H9 (cell line): ENCODE measurements at regions not wholly inside any gene's neighbourhood (a gene's known extent, or its start where the extent isn't known, plus 50 kb on each side); places are given as distances from the start of the nearest gene placed in this dataset.

Experiments used
- DNase-seq: peaks from one replicate; pipeline ENCODE4 v3.0.0-alpha.2; 2017
- H2AFZ ChIP-seq: one replicate; pipeline ENCODE4 v1.6.1; 2013; ENCODE audit warnings: mild to moderate bottlenecking, low read length, control low read depth, moderate library complexity
- H2AK5ac ChIP-seq: 2 replicates; pipeline ENCODE4 v1.6.1; 2013; ENCODE audit warnings: low read length, control low read depth, mixed read lengths; ENCODE audit not compliant: insufficient read length
- H2BK120ac ChIP-seq: one replicate; pipeline ENCODE4 v1.6.1; 2013; ENCODE audit warnings: low read depth, mild to moderate bottlenecking, low read length, control low read depth, inconsistent platforms; ENCODE audit not compliant: poor library complexity, severe bottlenecking
- H2BK12ac ChIP-seq: 2 replicates; pipeline ENCODE4 v1.6.1; 2013; ENCODE audit warnings: low read length, control low read depth, mixed read lengths, low read depth; ENCODE audit not compliant: insufficient read length
- H2BK15ac ChIP-seq: 2 replicates; pipeline ENCODE4 v1.6.1; 2013; ENCODE audit warnings: low read depth, low read length, control low read depth
- H2BK20ac ChIP-seq: one replicate; pipeline ENCODE4 v1.6.1; 2013; ENCODE audit warnings: low read depth, mild to moderate bottlenecking, low read length, control low read depth, inconsistent platforms; ENCODE audit not compliant: poor library complexity, severe bottlenecking
- H2BK5ac ChIP-seq: 2 replicates; pipeline ENCODE4 v1.6.1; 2013; ENCODE audit warnings: low read length, control low read depth, mixed read lengths; ENCODE audit not compliant: insufficient read length
- H3K14ac ChIP-seq: 2 replicates; pipeline ENCODE4 v1.6.1; 2013; ENCODE audit warnings: low read length, control low read depth; ENCODE audit not compliant: insufficient read depth
- H3K18ac ChIP-seq: 2 replicates; pipeline ENCODE4 v1.6.1; 2013; ENCODE audit warnings: low read depth, mild to moderate bottlenecking, mixed read lengths, low read length, control low read depth; ENCODE audit not compliant: insufficient read length
- H3K23ac ChIP-seq: 2 replicates; pipeline ENCODE4 v1.6.1; 2013; ENCODE audit warnings: low read length, control low read depth, mixed read lengths, low read depth; ENCODE audit not compliant: insufficient read length
- H3K23me2 ChIP-seq: 2 replicates; pipeline ENCODE4 v1.6.1; 2013; ENCODE audit warnings: low read depth, mild to moderate bottlenecking, mixed read lengths, low read length, control low read depth; ENCODE audit not compliant: insufficient read length, poor library complexity, severe bottlenecking
- H3K27ac ChIP-seq: 2 replicates; pipeline ENCODE4 v1.5.1; 2013; ENCODE audit warnings: low read length, control low read depth, mixed read lengths, low read depth; ENCODE audit not compliant: insufficient read length
- H3K27me3 ChIP-seq: 2 replicates; pipeline ENCODE4 v1.6.1; 2013; ENCODE audit warnings: low read length, control low read depth, inconsistent platforms; ENCODE audit not compliant: insufficient read depth
- H3K4ac ChIP-seq: 2 replicates; pipeline ENCODE4 v1.6.1; 2013; ENCODE audit warnings: low read depth, mild to moderate bottlenecking, control low read depth, inconsistent platforms, low read length, moderate library complexity
- H3K4me1 ChIP-seq: 2 replicates; pipeline ENCODE4 v1.6.1; 2013; ENCODE audit warnings: low read length, control low read depth, inconsistent platforms; ENCODE audit not compliant: insufficient read depth
- H3K4me2 ChIP-seq: 2 replicates; pipeline ENCODE4 v1.6.1; 2013; ENCODE audit warnings: low read length, control low read depth, mixed read lengths; ENCODE audit not compliant: insufficient read length, insufficient read depth
- H3K56ac ChIP-seq: 2 replicates; pipeline ENCODE4 v1.6.1; 2013; ENCODE audit warnings: low read depth, mild to moderate bottlenecking, mixed read lengths, low read length, control low read depth; ENCODE audit not compliant: insufficient read length
- H3K79me1 ChIP-seq: 2 replicates; pipeline ENCODE4 v1.6.1; 2013; ENCODE audit warnings: low read depth, mild to moderate bottlenecking, moderate library complexity, low read length, control low read depth, inconsistent platforms; ENCODE audit not compliant: insufficient read depth, poor library complexity, severe bottlenecking
- H3K79me2 ChIP-seq: 2 replicates; pipeline ENCODE4 v1.6.1; 2013; ENCODE audit warnings: low read length, control low read depth, inconsistent platforms; ENCODE audit not compliant: insufficient read depth
- H3K9ac ChIP-seq: 2 replicates; pipeline ENCODE4 v1.6.1; 2013; ENCODE audit warnings: low read length, control low read depth, mixed read lengths; ENCODE audit not compliant: insufficient read length; ENCODE audit errors: extremely low read depth
- H3K9me3 ChIP-seq: one replicate; pipeline ENCODE4 v1.6.1; 2013; ENCODE audit warnings: low read depth, low read length, inconsistent platforms; ENCODE audit not compliant: control insufficient read depth
- H3T11ph ChIP-seq: one replicate; pipeline ENCODE4 v1.6.1; 2013; ENCODE audit warnings: mild to moderate bottlenecking, low read length, control low read depth, inconsistent platforms
- H4K20me1 ChIP-seq: one replicate; pipeline ENCODE4 v1.6.1; 2013; ENCODE audit not compliant: control insufficient read depth, insufficient read length, insufficient read depth
- H4K5ac ChIP-seq: 2 replicates; pipeline ENCODE4 v1.6.1; 2013; ENCODE audit warnings: low read depth, mild to moderate bottlenecking, mixed read lengths, low read length, control low read depth; ENCODE audit not compliant: insufficient read length
- H4K8ac ChIP-seq: replicated peaks from 2 replicates; pipeline ENCODE4 v1.6.1; 2013; ENCODE audit warnings: low read length, control low read depth, mixed read lengths, low read depth; ENCODE audit not compliant: insufficient read length
- H4K91ac ChIP-seq: 2 replicates; pipeline ENCODE4 v1.6.1; 2013; ENCODE audit warnings: low read depth, mild to moderate bottlenecking, moderate library complexity, mixed read lengths, low read length, control low read depth; ENCODE audit not compliant: insufficient read length
- H3K27ac Mint-ChIP-seq, 3 experiments: 2 replicates in 2 of 3; 3 replicates in 1 of 3; pipeline ENCODE4 v1.8.0; 2020 to 2021; ENCODE audit warnings: mixed read lengths in 3 of 3, mild to moderate bottlenecking in 1 of 3, moderate library complexity in 1 of 3
- H3K27me3 Mint-ChIP-seq: 2 replicates; pipeline ENCODE4 v1.8.0; 2021; ENCODE audit warnings: low read depth, mild to moderate bottlenecking, moderate library complexity, mixed read lengths
- H3K36me3 Mint-ChIP-seq, 3 experiments: 2 replicates in 2 of 3; 3 replicates in 1 of 3; pipeline ENCODE4 v1.8.0; 2020 to 2021; ENCODE audit warnings: low read depth in 3 of 3, mixed read lengths in 3 of 3; ENCODE audit not compliant: insufficient read depth in 1 of 3
- H3K4me1 Mint-ChIP-seq, 2 experiments: 2 replicates each; pipeline ENCODE4 v1.8.0; 2020; ENCODE audit warnings: mixed read lengths in 2 of 2
- H3K4me3 Mint-ChIP-seq, 2 experiments: 2 replicates in 1 of 2; 3 replicates in 1 of 2; pipeline ENCODE4 v1.8.0; 2020 to 2021; ENCODE audit warnings: mild to moderate bottlenecking in 2 of 2, mixed read lengths in 2 of 2, moderate library complexity in 1 of 2
- H3K9me3 Mint-ChIP-seq, 2 experiments: 2 replicates in 1 of 2; 3 replicates in 1 of 2; pipeline ENCODE4 v1.8.0; 2020; ENCODE audit warnings: mild to moderate bottlenecking in 2 of 2, mixed read lengths in 2 of 2, moderate library complexity in 1 of 2
- WGBS: extraction: QIAGEN DNeasy Blood & Tissue Kit; methylation state at CpG from one replicate; pipeline ENCODE4 v1.1.7; 2013; ENCODE audit warnings: missing lambda C conversion rate, low lambda C conversion rate, mixed read lengths; ENCODE audit not compliant: insufficient read length; ENCODE audit errors: extremely low coverage; 5-methylcytosine and 5-hydroxymethylcytosine counted together
- TF ChIP-seq, protein P1 (sequence below): fragments of 200-600 bp; sonication (generic); conservative IDR thresholded peaks from 3 replicates; pipeline ENCODE4 v1.8.0; 2021; ENCODE audit warnings: antibody characterized with exemption, mild to moderate bottlenecking

GRCh38 chr1:244235157-244235556 is 184.1 kb downstream of the ZBTB18 start:
- H3K9ac ChIP-seq = no peak overlapping the region
- H2BK12ac ChIP-seq = no peak overlapping the region
- no peak overlapping the region for H2BK5ac ChIP-seq
- H2BK15ac ChIP-seq = no peak overlapping the region
- H3K14ac ChIP-seq = no peak overlapping the region
- H3K9me3 Mint-ChIP-seq = no peaks in the 10 kb centered on the region
- H3K27me3 ChIP-seq = no peaks in the 10 kb centered on the region
- H2AFZ ChIP-seq = no peak overlapping the region
- no peak for DNase-seq
- no peak overlapping the region for H4K91ac ChIP-seq
- TF ChIP-seq, protein P1, sequence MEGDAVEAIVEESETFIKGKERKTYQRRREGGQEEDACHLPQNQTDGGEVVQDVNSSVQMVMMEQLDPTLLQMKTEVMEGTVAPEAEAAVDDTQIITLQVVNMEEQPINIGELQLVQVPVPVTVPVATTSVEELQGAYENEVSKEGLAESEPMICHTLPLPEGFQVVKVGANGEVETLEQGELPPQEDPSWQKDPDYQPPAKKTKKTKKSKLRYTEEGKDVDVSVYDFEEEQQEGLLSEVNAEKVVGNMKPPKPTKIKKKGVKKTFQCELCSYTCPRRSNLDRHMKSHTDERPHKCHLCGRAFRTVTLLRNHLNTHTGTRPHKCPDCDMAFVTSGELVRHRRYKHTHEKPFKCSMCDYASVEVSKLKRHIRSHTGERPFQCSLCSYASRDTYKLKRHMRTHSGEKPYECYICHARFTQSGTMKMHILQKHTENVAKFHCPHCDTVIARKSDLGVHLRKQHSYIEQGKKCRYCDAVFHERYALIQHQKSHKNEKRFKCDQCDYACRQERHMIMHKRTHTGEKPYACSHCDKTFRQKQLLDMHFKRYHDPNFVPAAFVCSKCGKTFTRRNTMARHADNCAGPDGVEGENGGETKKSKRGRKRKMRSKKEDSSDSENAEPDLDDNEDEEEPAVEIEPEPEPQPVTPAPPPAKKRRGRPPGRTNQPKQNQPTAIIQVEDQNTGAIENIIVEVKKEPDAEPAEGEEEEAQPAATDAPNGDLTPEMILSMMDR = no peak
- H3K27me3 Mint-ChIP-seq = peaks cover 7% of the 10 kb centered on the region; the same call in 1 of the 2 replicates
- no peaks in the 10 kb centered on the region for H3K36me3 Mint-ChIP-seq
- H4K5ac ChIP-seq = no peak overlapping the region
- peaks cover 20 to 25% of the 10 kb centered on the region in 2 experiments for H3K4me1 Mint-ChIP-seq
- no peak overlapping the region for H4K8ac ChIP-seq
- no peaks in the 10 kb centered on the region for H3K9me3 ChIP-seq
- no peak overlapping the region for H3K27ac ChIP-seq
- no CpG with 5 or more reads among the region's 2 CpGs for WGBS
- H3K4me3 Mint-ChIP-seq = no peak overlapping the region
- no peak overlapping the region for H2BK120ac ChIP-seq
- no peak overlapping the region for H3K4ac ChIP-seq
- no peak overlapping the region for H3K18ac ChIP-seq
- H3K79me2 ChIP-seq = no peaks in the 10 kb centered on the region
- no peak overlapping the region for H3K56ac ChIP-seq
- H3T11ph ChIP-seq = no peak overlapping the region
- peaks cover 5% of the 10 kb centered on the region; the same call in 1 of the 2 replicates for H3K4me1 ChIP-seq
- H3K4me2 ChIP-seq = no peak overlapping the region
- no peak overlapping the region for H2BK20ac ChIP-seq
- H3K23me2 ChIP-seq = no peaks in the 10 kb centered on the region
- H3K79me1 ChIP-seq = no peaks in the 10 kb centered on the region
- H3K23ac ChIP-seq = no peak overlapping the region
- no peaks in the 10 kb centered on the region for H4K20me1 ChIP-seq
- no peak overlapping the region for H2AK5ac ChIP-seq
- H3K27ac Mint-ChIP-seq = no peak overlapping the region; a peak in 1 of 7 replicates
